Brain microvascular endothelial cell (primary cell): ENCODE measurements at regions not wholly inside any gene's neighbourhood (a gene's known extent, or its start where the extent isn't known, plus 50 kb on each side); places are given as distances from the start of the nearest gene placed in this dataset.
A peak's percentile ranks its signal among the peaks of the same experiment; 100 is the strongest.

Experiments used
- DNase-seq: peaks from one replicate; pipeline ENCODE4 v3.0.0-alpha.2; 2020
- H3K27ac ChIP-seq: fragments of 250-450 bp; sonication (Bioruptor Pico); 2 replicates; pipeline ENCODE4 v1.5.1; 2020; ENCODE audit warnings: mild to moderate bottlenecking, moderate library complexity
- H3K27me3 ChIP-seq: fragments of 250-450 bp; sonication (Bioruptor Pico); replicated peaks from 2 replicates; pipeline ENCODE4 v1.5.1; 2020; ENCODE audit warnings: mild to moderate bottlenecking
- H3K36me3 ChIP-seq: fragments of 250-450 bp; sonication (Bioruptor Pico); replicated peaks from 2 replicates; pipeline ENCODE4 v1.5.1; 2020; ENCODE audit warnings: mild to moderate bottlenecking
- H3K4me3 ChIP-seq: 2 replicates; pipeline ENCODE4 v1.5.1; 2011; ENCODE audit warnings: low read depth, mild to moderate bottlenecking, control low read depth, low read length, moderate library complexity
- CTCF ChIP-seq: IDR thresholded peaks from 2 replicates; pipeline ENCODE4 v1.5.1; 2011; ENCODE audit warnings: low read depth, mild to moderate bottlenecking, moderate library complexity, low read length, control low read depth, inconsistent platforms; ENCODE audit errors: missing control alignments
- in situ Hi-C: cut with HindIII; loops from 2 replicates; pipeline ENCODE4 v1.10.0; 2017; ENCODE audit warnings: low sequenced_read_pairs, low pct_ligation_motif_present

GRCh38 chr6:165760126-165760802, 97.2 kb upstream of the PDE10A start:
- H3K4me3 ChIP-seq = no peak overlapping the region
- H3K27ac ChIP-seq = no peak overlapping the region
- no peaks in the 10 kb centered on the region for H3K36me3 ChIP-seq
- DNase-seq = no peak
- in situ Hi-C loops = no loop called here
- TF ChIP-seq CTCF = no peak
- no peaks in the 10 kb centered on the region for H3K27me3 ChIP-seq

GRCh38 chr6:165758441-165758840, 95.4 kb upstream of the PDE10A start:
- no peak for TF ChIP-seq CTCF
- DNase-seq = no peak
- no peak overlapping the region for H3K27ac ChIP-seq
- in situ Hi-C loops = no loop called here
- H3K36me3 ChIP-seq = no peaks in the 10 kb centered on the region
- H3K4me3 ChIP-seq = no peak overlapping the region
- no peaks in the 10 kb centered on the region for H3K27me3 ChIP-seq

- Histone ChIP-seq H3K4me3 (no peak overlapping the region), H3K27ac (no peak overlapping the region), H3K36me3 (no peaks in the 10 kb centered on the region), H3K27me3 (no peaks in the 10 kb centered on the region)
- in situ Hi-C loops = no loop called here
- peak; percentile 34 for TF ChIP-seq CTCF
- no peak for DNase-seq
Measured at GRCh38 chr6:165755583-165755982, 92.5 kb upstream of the PDE10A start.

GRCh38 chr6:165753506-165753905, 90.5 kb upstream of the PDE10A start:
- no peak for TF ChIP-seq CTCF
- H3K4me3 ChIP-seq = no peak overlapping the region
- DNase-seq = no peak
- H3K27ac ChIP-seq = no peak overlapping the region
- in situ Hi-C loops = no loop called here
- no peaks in the 10 kb centered on the region for H3K27me3 ChIP-seq
- no peaks in the 10 kb centered on the region for H3K36me3 ChIP-seq

- Histone ChIP-seq H3K36me3 (no peaks in the 10 kb centered on the region), H3K27ac (no peak overlapping the region), H3K27me3 (no peaks in the 10 kb centered on the region), H3K4me3 (no peak overlapping the region)
- DNase-seq = no peak
- in situ Hi-C loops = no loop called here
- TF ChIP-seq CTCF = no peak
Measured at GRCh38 chr6:165752451-165752850, 89.4 kb upstream of the PDE10A start.

GRCh38 chr6:165751486-165751885, 88.4 kb upstream of the PDE10A start:
- Histone ChIP-seq H3K27ac (no peak overlapping the region), H3K36me3 (no peaks in the 10 kb centered on the region), H3K27me3 (no peaks in the 10 kb centered on the region), H3K4me3 (no peak overlapping the region)
- in situ Hi-C loops = no loop called here
- no peak for TF ChIP-seq CTCF
- no peak for DNase-seq
